ENCODE measurements at regions not wholly inside any gene's neighbourhood (a gene's known extent, or its start where the extent isn't known, plus 50 kb on each side); places are given as distances from the start of the nearest gene placed in this dataset.
A peak's percentile ranks its signal among the peaks of the same experiment; 100 is the strongest.

GRCh38 chr2:18387441-18388206, 172.8 kb downstream of the RDH14 start:
- no peaks in the 10 kb centered on the region for H3K79me2 ChIP-seq (ENCODE audit: insufficient read depth, low read length)
- H3F3A ChIP-seq (ENCODE audit: insufficient read depth) = no peaks in the 10 kb centered on the region
- no peak for TF ChIP-seq EZH2phosphoT487 (conservative IDR thresholded peaks at IDR 0.05; ENCODE audit: low read length)
- TF ChIP-seq CTCF (IDR thresholded peaks at IDR 0.05; ENCODE audit: insufficient read depth, low read length, poor library complexity, severe bottlenecking) = peak; percentile 73
- peak overlapping the region; percentile 85 for H2AFZ ChIP-seq (ENCODE audit: low read depth, low read length, severe bottlenecking)
- H3K27ac ChIP-seq (ENCODE audit: low read depth, low read length) = no peak overlapping the region
- no peak overlapping the region for H3K4me2 ChIP-seq (ENCODE audit: low read depth, low read length, poor library complexity, severe bottlenecking)
- H3K4me3 ChIP-seq (ENCODE audit: insufficient read depth, low read length, poor library complexity, severe bottlenecking) = no peak overlapping the region
- H3K27me3 ChIP-seq (ENCODE audit: low read length) = no peaks in the 10 kb centered on the region
- H4K20me1 ChIP-seq (ENCODE audit: low read depth, low read length) = no peaks in the 10 kb centered on the region
- no peaks in the 10 kb centered on the region for H3K36me3 ChIP-seq (ENCODE audit: low read length)
- H3K9me3 ChIP-seq (ENCODE audit: insufficient read depth, low read length) = no peaks in the 10 kb centered on the region
- H3K9ac ChIP-seq (ENCODE audit: low read length) = no peak overlapping the region
- H3K9me2 ChIP-seq (replicated peaks; ENCODE audit: insufficient read depth, low read length) = no peaks in the 10 kb centered on the region

- Histone ChIP-seq H3K9ac (ENCODE audit: low read length) (no peak overlapping the region), H3K27ac (ENCODE audit: low read depth, low read length) (no peak overlapping the region), H3K36me3 (ENCODE audit: low read length) (no peaks in the 10 kb centered on the region), H3K27me3 (ENCODE audit: low read length) (no peaks in the 10 kb centered on the region), H3F3A (ENCODE audit: insufficient read depth) (no peaks in the 10 kb centered on the region), H3K4me3 (ENCODE audit: insufficient read depth, low read length, poor library complexity, severe bottlenecking) (no peak overlapping the region), H3K4me2 (ENCODE audit: low read depth, low read length, poor library complexity, severe bottlenecking) (no peak overlapping the region), H2AFZ (ENCODE audit: low read depth, low read length, severe bottlenecking) (no peak overlapping the region), H3K9me2 (replicated peaks; ENCODE audit: insufficient read depth, low read length) (no peaks in the 10 kb centered on the region), H4K20me1 (ENCODE audit: low read depth, low read length) (no peaks in the 10 kb centered on the region), H3K9me3 (ENCODE audit: insufficient read depth, low read length) (no peaks in the 10 kb centered on the region), H3K79me2 (ENCODE audit: insufficient read depth, low read length) (no peaks in the 10 kb centered on the region)
- TF ChIP-seq CTCF (IDR thresholded peaks at IDR 0.05; ENCODE audit: insufficient read depth, low read length, poor library complexity, severe bottlenecking) = no peak
- no peak for TF ChIP-seq EZH2phosphoT487 (conservative IDR thresholded peaks at IDR 0.05; ENCODE audit: low read length)
Measured at GRCh38 chr2:18384242-18384641, 176.2 kb downstream of the RDH14 start.

GRCh38 chr2:18381386-18381785, 179.1 kb downstream of the RDH14 start:
- H3K4me2 ChIP-seq (ENCODE audit: low read depth, low read length, poor library complexity, severe bottlenecking) = no peak overlapping the region
- no peak overlapping the region for H3K9ac ChIP-seq (ENCODE audit: low read length)
- no peaks in the 10 kb centered on the region for H3F3A ChIP-seq (ENCODE audit: insufficient read depth)
- TF ChIP-seq EZH2phosphoT487 (conservative IDR thresholded peaks at IDR 0.05; ENCODE audit: low read length) = no peak
- TF ChIP-seq CTCF (IDR thresholded peaks at IDR 0.05; ENCODE audit: insufficient read depth, low read length, poor library complexity, severe bottlenecking) = no peak
- no peak overlapping the region for H3K27ac ChIP-seq (ENCODE audit: low read depth, low read length)
- H3K9me2 ChIP-seq (replicated peaks; ENCODE audit: insufficient read depth, low read length) = no peaks in the 10 kb centered on the region
- no peak overlapping the region for H2AFZ ChIP-seq (ENCODE audit: low read depth, low read length, severe bottlenecking)
- no peaks in the 10 kb centered on the region for H4K20me1 ChIP-seq (ENCODE audit: low read depth, low read length)
- H3K79me2 ChIP-seq (ENCODE audit: insufficient read depth, low read length) = no peaks in the 10 kb centered on the region
- no peak overlapping the region for H3K4me3 ChIP-seq (ENCODE audit: insufficient read depth, low read length, poor library complexity, severe bottlenecking)
- H3K9me3 ChIP-seq (ENCODE audit: insufficient read depth, low read length) = no peaks in the 10 kb centered on the region
- no peaks in the 10 kb centered on the region for H3K27me3 ChIP-seq (ENCODE audit: low read length)
- no peaks in the 10 kb centered on the region for H3K36me3 ChIP-seq (ENCODE audit: low read length)
